GM12878 (cell line): ENCODE measurements at regions not wholly inside any gene's neighbourhood (a gene's known extent, or its start where the extent isn't known, plus 50 kb on each side); places are given as distances from the start of the nearest gene placed in this dataset.
A peak's percentile ranks its signal among the peaks of the same experiment; 100 is the strongest.

Source experiments
- ATAC-seq: fragments of 200-7000 bp; cut with Tn5 transposase; 3 replicates; pipeline ENCODE4 v1.9.1; 2020; ENCODE audit warnings: mild to moderate bottlenecking, moderate library complexity
- BruUV-seq: library from RNA; stranded (reverse); fragments of 400-500 nt; replicated peaks from 2 replicates; lab custom pipeline; 2021; lab: Mats Ljungman, UMichigan
- CTCF ChIA-PET: fragments of 300-600 bp; sonication (Branson Sonifier 250); formaldehyde crosslinking; extraction: SDS; loops from one replicate; lab custom pipeline; 2021; ENCODE audit warnings: inconsistent platforms; lab: Yijun Ruan, JAX
- POLR2A ChIA-PET: fragments of 350-600 bp; formaldehyde crosslinking; extraction: SDS; loops from one replicate; lab custom pipeline; 2021; ENCODE audit warnings: inconsistent platforms; lab: Charles Lee
- RAD21 ChIA-PET: fragments of 300-600 bp; sonication (Branson Sonifier 250); formaldehyde crosslinking; loops from one replicate; lab custom pipeline; 2023; ENCODE audit warnings: antibody characterized with exemption; ENCODE audit not compliant: unreplicated experiment; lab: Charles Lee
- SMC1A ChIA-PET: fragments of 300-600 bp; sonication (Branson Sonifier 250); formaldehyde crosslinking; loops from one replicate; lab custom pipeline; 2023; ENCODE audit not compliant: unreplicated experiment, uncharacterized antibody; lab: Charles Lee
- DNase-seq: peaks from one replicate; pipeline ENCODE4 v3.0.0-alpha.2; 2011; ENCODE audit warnings: low read depth, low spot score
- FAIRE-seq: peaks from 3 replicates; lab custom pipeline; 2011; peaks lifted over from hg19 to GRCh38; lab: Jason Lieb, UNC
- H2AFZ ChIP-seq: 2 replicates; pipeline ENCODE4 v1.6.0; 2011; ENCODE audit warnings: low read depth, low read length, control low read depth; ENCODE audit not compliant: control insufficient read depth
- H3K27ac ChIP-seq: 2 replicates; pipeline ENCODE4 v1.5.1; 2011; ENCODE audit warnings: control low read depth; ENCODE audit not compliant: control insufficient read depth, insufficient read depth
- H3K27me3 ChIP-seq, 2 experiments: replicated peaks in 1 of 2; 2 replicates each; pipeline versions ENCODE4 v1.6.0 to v1.6.1; 2011; ENCODE audit warnings: low read length in 1 of 2; ENCODE audit not compliant: control insufficient read depth in 2 of 2, insufficient read depth in 2 of 2
- H3K36me3 ChIP-seq, 2 experiments: 2 replicates each; pipeline ENCODE4 v1.5.1; 2011; ENCODE audit warnings: low read length in 1 of 2; ENCODE audit not compliant: control insufficient read depth in 2 of 2, insufficient read depth in 2 of 2
- H3K4me1 ChIP-seq: 2 replicates; pipeline ENCODE4 v1.6.1; 2011; ENCODE audit warnings: mild to moderate bottlenecking, low read length, moderate library complexity, mixed read lengths; ENCODE audit not compliant: control insufficient read depth, insufficient read depth
- H3K4me2 ChIP-seq: 2 replicates; pipeline ENCODE4 v1.6.0; 2011; ENCODE audit warnings: control low read depth; ENCODE audit not compliant: control insufficient read depth, insufficient read depth
- H3K4me3 ChIP-seq: fragments of 200-600 bp; sonication (generic); 2 replicates; pipeline ENCODE4 v1.5.1; 2016
- H3K79me2 ChIP-seq: 2 replicates; pipeline ENCODE4 v1.6.0; 2011; ENCODE audit warnings: low read length; ENCODE audit not compliant: control insufficient read depth, insufficient read depth
- H3K9ac ChIP-seq: 2 replicates; pipeline ENCODE4 v1.8.0; 2011; ENCODE audit warnings: low read length, control low read depth, mixed read lengths; ENCODE audit not compliant: control insufficient read depth, insufficient read depth
- H3K9me3 ChIP-seq: replicated peaks from 3 replicates; pipeline ENCODE4 v1.5.1; 2011; ENCODE audit warnings: mild to moderate bottlenecking, low read length; ENCODE audit not compliant: control insufficient read depth, insufficient read depth
- H4K20me1 ChIP-seq: 2 replicates; pipeline ENCODE4 v1.6.0; 2011; ENCODE audit not compliant: control insufficient read depth, insufficient read depth
- CEBPB ChIP-seq, 2 experiments: fragments of 150-350 bp in 1 of 2; IDR thresholded peaks; 2 replicates each; pipeline ENCODE4 v1.6.1; 2012 to 2014; ENCODE audit warnings: low read depth in 2 of 2, low read length in 2 of 2, borderline replicate concordance in 1 of 2, inconsistent platforms in 1 of 2
- EGR1 ChIP-seq, 2 experiments: IDR thresholded peaks; 1 replicate in 1 of 2; 2 replicates in 1 of 2; pipeline ENCODE4 v1.6.1; 2011 to 2012; ENCODE audit warnings: low read depth in 2 of 2, low read length in 2 of 2, borderline replicate concordance in 1 of 2, mild to moderate bottlenecking in 1 of 2, moderate library complexity in 1 of 2
- FOXM1 ChIP-seq: IDR thresholded peaks from 2 replicates; pipeline ENCODE4 v1.6.1; 2012; ENCODE audit warnings: low read depth, mild to moderate bottlenecking, inconsistent platforms, low read length, moderate library complexity
- MAX ChIP-seq: IDR thresholded peaks from 2 replicates; pipeline ENCODE4 v1.6.1; 2012; ENCODE audit warnings: low read depth, low read length, improper control_type of control experiment
- PKNOX1 ChIP-seq: fragments of 450-650 bp; IDR thresholded peaks from 2 replicates; pipeline ENCODE4 v1.6.1; 2016; ENCODE audit warnings: mild to moderate bottlenecking
- RBBP5 ChIP-seq: fragments of 200-600 bp; sonication (generic); conservative IDR thresholded peaks from 2 replicates; pipeline ENCODE4 v1.6.1; 2016
- SIN3A ChIP-seq: IDR thresholded peaks from 2 replicates; pipeline ENCODE4 v1.6.1; 2012; ENCODE audit warnings: low read depth, low read length, improper control_type of control experiment
- SMC3 ChIP-seq: IDR thresholded peaks from 2 replicates; pipeline ENCODE4 v1.6.1; 2011; ENCODE audit warnings: low read length, improper control_type of control experiment, borderline replicate concordance
- SP1 ChIP-seq: IDR thresholded peaks from one replicate; pipeline ENCODE4 v1.6.1; 2011; ENCODE audit warnings: low read depth, low read length
- TAF1 ChIP-seq: IDR thresholded peaks from 2 replicates; pipeline ENCODE4 v1.6.1; 2011; ENCODE audit warnings: mild to moderate bottlenecking, low read depth, low read length, borderline replicate concordance
- USF2 ChIP-seq: IDR thresholded peaks from 2 replicates; pipeline ENCODE4 v1.6.1; 2011; ENCODE audit warnings: low read depth, low read length, improper control_type of control experiment, borderline replicate concordance
- WRNIP1 ChIP-seq: IDR thresholded peaks from 2 replicates; pipeline ENCODE4 v1.6.1; 2011; ENCODE audit warnings: low read depth, low read length, improper control_type of control experiment, borderline replicate concordance
- ZNF207 ChIP-seq: fragments of 450-650 bp; IDR thresholded peaks from 2 replicates; pipeline ENCODE4 v1.6.1; 2014; ENCODE audit warnings: antibody characterized with exemption, mild to moderate bottlenecking, borderline replicate concordance
- WGBS: methylation state at CpG from one replicate; pipeline ENCODE4 v1.1.6; 2016; ENCODE audit warnings: low lambda C conversion rate; ENCODE audit not compliant: insufficient replicate concordance, insufficient coverage; ENCODE audit errors: missing lambda C conversion rate; 5-methylcytosine and 5-hydroxymethylcytosine counted together
- in situ Hi-C: fragments of 300-500 bp; cut with MboI; formaldehyde crosslinking; loops from 9 replicates; pipeline ENCODE4 v1.14.3; 2018; ENCODE audit warnings: mixed read lengths
- intact Hi-C: fragments of 100-400 bp; cut with micrococcal nuclease; formaldehyde crosslinking; loops from one replicate; pipeline ENCODE4 v1.14.2; 2022; ENCODE audit not compliant: unreplicated experiment
- TF ChIP-seq, protein P1 (sequence below): fragments of 450-650 bp; formaldehyde crosslinking; IDR thresholded peaks from 2 replicates; pipeline ENCODE4 v1.4.0; 2022; ENCODE audit warnings: mild to moderate bottlenecking, moderate library complexity

GRCh38 chr3:159165961-159166360, 364.1 kb downstream of the MFSD1 start (continued):
- TF ChIP-seq PKNOX1 (no peak), MAX (no peak), EGR1 (IDR thresholded peaks at IDR 0.05; ENCODE audit: borderline replicate concordance in 1 of 2, low read depth in 2 of 2, low read length in 2 of 2) (no peak), SIN3A (no peak), SMC3 (no peak), WRNIP1 (no peak), TAF1 (no peak)

DNA sequence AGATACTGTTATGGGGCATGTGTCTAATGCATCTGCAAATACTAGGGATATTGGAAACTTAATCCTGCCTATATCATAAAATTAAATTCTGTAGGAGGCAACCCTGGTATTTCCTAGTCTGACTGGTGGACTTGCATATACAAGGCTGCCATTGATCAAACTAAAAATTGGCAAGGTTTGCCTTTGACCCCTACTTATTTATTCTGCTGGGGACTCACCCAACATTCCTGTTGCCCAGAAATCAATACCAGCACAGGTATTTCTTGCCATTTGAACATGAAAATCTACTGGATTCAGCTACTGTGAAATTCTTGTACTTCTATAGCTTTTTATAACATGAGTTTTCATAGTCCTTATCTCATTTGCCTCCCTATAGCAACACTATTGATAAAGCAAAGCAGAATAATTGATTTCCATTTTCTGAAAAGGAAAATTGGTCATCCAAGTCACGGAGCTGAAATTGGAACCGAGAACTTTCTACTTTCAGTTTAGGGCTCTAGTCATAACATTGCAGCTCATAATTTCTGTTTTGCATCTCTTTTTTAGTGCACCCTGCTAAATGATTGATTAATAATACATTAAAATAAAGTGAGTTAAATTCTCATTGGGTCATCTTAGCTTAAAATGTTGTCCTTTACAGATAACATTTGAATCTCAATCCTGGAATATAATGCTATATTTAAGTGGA, 365.2 kb downstream of the MFSD1 start:
- Histone ChIP-seq H3K36me3 (no peaks in the 10 kb centered on the region), H3K79me2 (no peaks in the 10 kb centered on the region), H3K27ac (no peak overlapping the region), H3K4me3 (no peak overlapping the region), H2AFZ (no peak overlapping the region), H4K20me1 (no peaks in the 10 kb centered on the region), H3K9ac (no peak overlapping the region), H3K4me1 (no peaks in the 10 kb centered on the region), H3K27me3 (no peaks in the 10 kb centered on the region; a peak in 1 of 4 replicates), H3K9me3 (no peaks in the 10 kb centered on the region), H3K4me2 (peak overlapping the region; percentile 35; the same call in 1 of the 2 replicates)
- ChIA-PET SMC1A (interaction anchor here (0.7 to 1.0 kb wide), 4 partner anchors 9 to 38 kb away, joined by 3 read pairs; no protein-coding TSS in a partner anchor), CTCF (interaction anchor here (0.6 to 0.8 kb wide), 2 partner anchors 92 to 204 kb away, joined by 3 read pairs; no protein-coding TSS in a partner anchor), POLR2A (no interaction called here), RAD21 (no interaction called here)
- TF ChIP-seq USF2 (no peak), RBBP5 (no peak), CEBPB (IDR thresholded peaks at IDR 0.05; ENCODE audit: borderline replicate concordance in 1 of 2, low read depth in 2 of 2, low read length in 2 of 2) (no peak), FOXM1 (no peak), SP1 (no peak), ZNF207 (no peak), SIN3A (no peak)
- TF ChIP-seq, protein P1, sequence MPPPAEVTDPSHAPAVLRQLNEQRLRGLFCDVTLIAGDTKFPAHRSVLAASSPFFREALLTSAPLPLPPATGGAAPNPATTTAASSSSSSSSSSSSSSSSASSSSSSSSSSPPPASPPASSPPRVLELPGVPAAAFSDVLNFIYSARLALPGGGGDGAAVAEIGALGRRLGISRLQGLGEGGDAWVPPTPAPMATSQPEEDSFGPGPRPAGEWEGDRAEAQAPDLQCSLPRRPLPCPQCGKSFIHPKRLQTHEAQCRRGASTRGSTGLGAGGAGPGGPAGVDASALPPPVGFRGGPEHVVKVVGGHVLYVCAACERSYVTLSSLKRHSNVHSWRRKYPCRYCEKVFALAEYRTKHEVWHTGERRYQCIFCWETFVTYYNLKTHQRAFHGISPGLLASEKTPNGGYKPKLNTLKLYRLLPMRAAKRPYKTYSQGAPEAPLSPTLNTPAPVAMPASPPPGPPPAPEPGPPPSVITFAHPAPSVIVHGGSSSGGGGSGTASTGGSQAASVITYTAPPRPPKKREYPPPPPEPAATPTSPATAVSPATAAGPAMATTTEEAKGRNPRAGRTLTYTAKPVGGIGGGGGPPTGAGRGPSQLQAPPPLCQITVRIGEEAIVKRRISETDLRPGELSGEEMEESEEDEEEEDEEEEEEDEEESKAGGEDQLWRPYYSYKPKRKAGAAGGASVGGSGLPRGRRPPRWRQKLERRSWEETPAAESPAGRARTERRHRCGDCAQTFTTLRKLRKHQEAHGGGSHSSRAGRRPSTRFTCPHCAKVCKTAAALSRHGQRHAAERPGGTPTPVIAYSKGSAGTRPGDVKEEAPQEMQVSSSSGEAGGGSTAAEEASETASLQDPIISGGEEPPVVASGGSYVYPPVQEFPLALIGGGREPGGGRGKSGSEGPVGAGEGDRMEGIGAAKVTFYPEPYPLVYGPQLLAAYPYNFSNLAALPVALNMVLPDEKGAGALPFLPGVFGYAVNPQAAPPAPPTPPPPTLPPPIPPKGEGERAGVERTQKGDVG, result no peak
- 16% methylated on average over 2 of the region's 2 CpGs for WGBS
- BruUV-seq, result no TSS peak
- in situ Hi-C loops (no loop called here), intact Hi-C loops (no loop called here)
- no peak for DNase-seq
- FAIRE-seq, result no peak
- no peak for ATAC-seq
